Fibroblast of mammary gland (primary cell): ENCODE measurements at regions not wholly inside any gene's neighbourhood (a gene's known extent, or its start where the extent isn't known, plus 50 kb on each side); places are given as distances from the start of the nearest gene placed in this dataset.

ENCODE experiments used
- DNase-seq: peaks from one replicate; pipeline ENCODE4 v3.0.0-alpha.2; 2010; ENCODE audit warnings: low read depth
- H3K4me3 ChIP-seq: 2 replicates; pipeline ENCODE4 v1.5.1; 2011; ENCODE audit warnings: low read depth, mild to moderate bottlenecking, low read length, moderate library complexity; ENCODE audit not compliant: control insufficient read depth
- TF ChIP-seq, protein P1 (sequence below): conservative IDR thresholded peaks from 2 replicates; pipeline ENCODE4 v1.5.1; 2011; ENCODE audit warnings: low read depth, low read length, inconsistent platforms; ENCODE audit not compliant: control insufficient read depth, insufficient read depth

DNA sequence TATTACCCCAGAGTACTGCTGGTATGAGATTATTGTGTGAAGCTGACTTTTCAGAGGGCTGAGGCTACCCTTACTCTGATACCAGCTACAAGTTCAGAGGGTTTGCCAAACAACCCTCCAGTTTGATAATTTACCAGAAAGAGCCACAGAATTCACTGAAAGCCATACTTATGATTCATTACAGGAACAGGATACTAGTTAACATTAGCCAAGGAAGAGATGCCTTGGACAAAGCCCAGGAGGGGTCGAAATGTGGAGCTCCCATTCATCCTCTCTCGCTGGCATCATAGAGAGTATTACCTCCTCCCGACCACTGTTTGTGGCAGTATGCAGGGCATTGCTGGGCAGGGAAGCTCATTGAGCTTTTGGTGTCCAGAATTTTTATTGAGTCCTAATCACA, 364.3 kb downstream of the KCNRG start:
- TF ChIP-seq, protein P1, sequence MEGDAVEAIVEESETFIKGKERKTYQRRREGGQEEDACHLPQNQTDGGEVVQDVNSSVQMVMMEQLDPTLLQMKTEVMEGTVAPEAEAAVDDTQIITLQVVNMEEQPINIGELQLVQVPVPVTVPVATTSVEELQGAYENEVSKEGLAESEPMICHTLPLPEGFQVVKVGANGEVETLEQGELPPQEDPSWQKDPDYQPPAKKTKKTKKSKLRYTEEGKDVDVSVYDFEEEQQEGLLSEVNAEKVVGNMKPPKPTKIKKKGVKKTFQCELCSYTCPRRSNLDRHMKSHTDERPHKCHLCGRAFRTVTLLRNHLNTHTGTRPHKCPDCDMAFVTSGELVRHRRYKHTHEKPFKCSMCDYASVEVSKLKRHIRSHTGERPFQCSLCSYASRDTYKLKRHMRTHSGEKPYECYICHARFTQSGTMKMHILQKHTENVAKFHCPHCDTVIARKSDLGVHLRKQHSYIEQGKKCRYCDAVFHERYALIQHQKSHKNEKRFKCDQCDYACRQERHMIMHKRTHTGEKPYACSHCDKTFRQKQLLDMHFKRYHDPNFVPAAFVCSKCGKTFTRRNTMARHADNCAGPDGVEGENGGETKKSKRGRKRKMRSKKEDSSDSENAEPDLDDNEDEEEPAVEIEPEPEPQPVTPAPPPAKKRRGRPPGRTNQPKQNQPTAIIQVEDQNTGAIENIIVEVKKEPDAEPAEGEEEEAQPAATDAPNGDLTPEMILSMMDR, result no peak
- H3K4me3 ChIP-seq, result no peak overlapping the region
- no peak for DNase-seq

DNA sequence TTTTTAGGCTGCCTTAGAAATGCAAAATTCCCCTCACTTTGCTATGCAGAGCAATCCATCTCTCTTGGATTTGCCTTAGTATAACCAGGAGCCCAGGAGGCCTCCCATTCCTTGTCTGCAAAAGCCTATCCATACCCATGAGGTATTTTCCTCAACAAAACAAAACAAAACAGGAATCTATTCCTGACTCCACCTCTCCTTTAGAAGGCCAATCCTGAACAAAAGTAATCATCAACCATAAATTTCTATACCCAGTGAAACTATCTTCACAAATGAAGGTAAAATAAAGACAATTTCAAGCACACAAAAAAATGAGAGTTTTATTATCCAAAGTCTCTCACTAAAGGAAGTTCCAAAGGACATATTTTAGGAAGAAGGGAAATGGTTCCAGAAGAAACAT, 365.7 kb downstream of the KCNRG start:
- no peak overlapping the region for H3K4me3 ChIP-seq
- no peak for DNase-seq
- TF ChIP-seq, protein P1, result no peak

DNA sequence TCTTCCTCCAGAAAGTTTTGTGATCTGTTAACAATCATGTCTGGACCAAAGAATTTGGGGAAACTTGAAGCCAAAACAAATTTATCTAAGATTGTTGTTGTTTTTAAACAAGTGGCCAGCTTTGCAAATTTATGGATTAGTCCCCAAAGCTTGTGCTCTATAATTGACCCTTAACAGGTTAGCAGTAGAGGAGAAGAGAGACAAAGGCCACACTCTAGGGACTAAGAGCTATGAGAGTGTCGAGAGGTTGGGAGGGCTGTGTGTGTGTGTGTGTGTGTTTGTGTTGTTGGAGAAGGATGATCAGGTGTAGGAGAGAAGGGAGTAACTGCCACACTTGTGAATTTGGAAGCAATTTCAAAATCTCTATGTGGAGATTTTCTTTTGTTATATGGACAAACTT, 367.3 kb downstream of the KCNRG start:
- no peak overlapping the region for H3K4me3 ChIP-seq
- TF ChIP-seq, protein P1, result no peak
- DNase-seq, result no peak

DNA sequence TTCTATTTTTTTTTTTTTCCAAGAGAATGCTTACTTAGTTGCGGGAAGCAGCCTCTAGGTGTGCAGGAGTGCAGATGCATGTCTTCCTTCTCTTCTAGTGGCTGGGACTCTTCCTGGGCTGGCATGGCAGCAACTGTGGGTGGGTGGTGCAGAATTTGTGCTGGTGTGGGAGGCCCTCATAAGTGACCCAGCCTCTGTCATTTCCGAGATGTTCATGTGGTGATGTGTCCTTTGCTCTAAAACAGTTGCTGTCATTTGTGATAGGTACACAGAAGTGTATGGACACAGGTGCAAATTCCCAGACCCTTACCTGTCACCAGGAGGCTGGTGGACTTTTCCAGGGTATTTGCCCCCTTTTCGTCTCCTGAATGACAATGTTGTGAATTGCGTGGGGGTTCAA, 367.7 kb downstream of the KCNRG start:
- DNase-seq, result no peak
- no peak overlapping the region for H3K4me3 ChIP-seq
- TF ChIP-seq, protein P1, result no peak

DNA sequence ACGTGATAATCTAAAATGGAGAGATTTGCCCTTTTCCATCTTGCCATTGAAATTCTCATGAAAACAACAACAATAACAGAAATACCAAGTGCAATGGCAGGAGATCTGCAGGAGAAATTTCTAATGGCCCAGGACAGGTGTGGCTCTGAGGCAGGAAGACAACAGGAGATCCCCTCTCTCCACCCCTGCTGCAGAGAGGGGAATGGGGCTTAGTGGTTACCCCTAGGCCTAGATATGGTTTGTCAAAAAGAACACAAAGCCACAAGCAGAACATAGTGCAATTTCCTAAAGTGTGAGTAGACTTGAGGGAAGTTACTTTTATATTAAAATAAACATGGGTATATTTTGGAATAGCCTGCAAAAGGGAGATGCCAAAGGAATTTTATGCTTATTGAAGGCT, 369.5 kb downstream of the KCNRG start:
- DNase-seq, result no peak
- TF ChIP-seq, protein P1, result no peak
- H3K4me3 ChIP-seq, result no peak overlapping the region

DNA sequence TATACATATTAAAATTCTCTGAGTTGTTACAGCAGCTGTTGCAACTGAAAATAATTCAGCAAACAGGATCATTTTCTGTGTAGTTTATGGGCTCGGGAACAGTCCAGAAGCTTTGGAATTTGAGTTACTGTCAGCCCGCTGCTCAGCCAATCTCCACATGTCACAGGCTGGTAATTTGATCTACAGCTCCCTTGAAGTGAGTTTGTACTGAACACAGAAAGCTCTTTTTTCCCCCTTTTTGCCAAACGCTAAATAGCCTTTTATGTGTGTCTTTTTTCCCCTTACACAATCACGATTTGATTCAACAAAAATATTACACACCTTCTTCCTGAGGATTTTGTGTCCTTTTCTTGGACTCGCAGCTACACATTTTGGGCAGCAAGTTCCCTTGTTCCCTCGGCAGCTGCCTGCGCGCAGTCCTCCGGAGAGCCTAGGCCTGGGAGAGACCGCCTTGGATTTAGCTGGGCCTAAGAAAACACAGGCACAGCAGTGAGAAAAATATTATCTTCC, 371.4 kb downstream of the KCNRG start:
- TF ChIP-seq, protein P1, result no peak
- H3K4me3 ChIP-seq, result no peak overlapping the region
- DNase-seq, result peak; percentile 46

DNA sequence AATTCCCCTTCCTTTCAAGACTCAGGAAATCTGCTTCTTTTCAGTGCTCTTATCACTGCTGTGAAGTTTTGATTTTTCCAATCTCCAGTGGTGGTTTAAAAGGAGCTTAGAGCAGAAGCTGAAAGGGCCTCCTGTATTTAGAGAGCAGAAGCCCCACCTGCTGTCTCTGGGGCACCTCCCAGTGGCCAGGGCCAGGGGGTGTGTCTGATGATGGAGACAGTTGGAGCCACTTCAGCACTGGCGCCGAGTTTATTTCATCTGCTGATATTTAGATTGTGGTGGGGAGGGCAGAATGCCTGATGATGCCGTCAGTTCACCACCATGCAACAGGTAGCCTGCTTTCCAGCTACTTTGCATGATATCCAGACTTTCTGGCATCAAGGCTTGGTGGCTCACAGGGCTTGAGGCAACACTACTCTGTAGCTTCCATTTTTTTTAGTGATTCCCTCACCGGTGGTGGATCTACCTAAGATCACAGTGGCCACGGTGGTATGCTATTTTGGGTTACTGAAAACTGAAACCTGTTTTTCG, 371.9 kb downstream of the KCNRG start:
- DNase-seq, result peak; percentile 41
- TF ChIP-seq, protein P1, result peak; percentile 14
- no peak overlapping the region for H3K4me3 ChIP-seq
